IMR-90 (cell line): ENCODE measurements at regions not wholly inside any gene's neighbourhood (a gene's known extent, or its start where the extent isn't known, plus 50 kb on each side); places are given as distances from the start of the nearest gene placed in this dataset.

Experiments used
- ATAC-seq: fragments of 200-7000 bp; cut with Tn5 transposase; 2 replicates; pipeline ENCODE4 v1.9.1; 2020; ENCODE audit warnings: low read depth, mild to moderate bottlenecking, moderate library complexity
- BruUV-seq: library from RNA; stranded (reverse); fragments of 400-500 nt; replicated peaks from 2 replicates; lab custom pipeline; 2021; lab: Mats Ljungman, UMichigan
- CTCF ChIA-PET: fragments of 300-600 bp; formaldehyde crosslinking; extraction: SDS; loops from one replicate; lab custom pipeline; 2021; ENCODE audit warnings: antibody characterized with exemption; lab: Yijun Ruan, JAX
- POLR2A ChIA-PET: fragments of 300-600 bp; sonication (Branson Sonifier 250); formaldehyde crosslinking; loops from one replicate; lab custom pipeline; 2022; ENCODE audit warnings: antibody characterized with exemption; ENCODE audit not compliant: unreplicated experiment; lab: Charles Lee
- DNase-seq: peaks from one replicate; pipeline ENCODE4 v3.0.0; 2013
- H2AFZ ChIP-seq: replicated peaks from 2 replicates; pipeline ENCODE3; 2013; ENCODE audit warnings: low read length, mild to moderate bottlenecking; ENCODE audit not compliant: poor library complexity
- H2AK5ac ChIP-seq: 2 replicates; pipeline ENCODE4 v1.6.1; 2013; ENCODE audit warnings: low read depth, low read length, inconsistent platforms
- H2AK9ac ChIP-seq: replicated peaks from 2 replicates; pipeline ENCODE3; 2013; ENCODE audit warnings: mild to moderate bottlenecking, low read depth, low read length, moderate library complexity; ENCODE audit not compliant: poor library complexity
- H2BK120ac ChIP-seq: 2 replicates; pipeline ENCODE4 v1.6.1; 2013; ENCODE audit warnings: low read depth, low read length, inconsistent platforms
- H2BK15ac ChIP-seq: 3 replicates; pipeline ENCODE4 v1.6.1; 2013; ENCODE audit warnings: low read depth, low read length, inconsistent platforms
- H2BK20ac ChIP-seq: 2 replicates; pipeline ENCODE4 v1.6.1; 2013; ENCODE audit warnings: low read depth, mild to moderate bottlenecking, inconsistent platforms, low read length, moderate library complexity
- H2BK5ac ChIP-seq: 2 replicates; pipeline ENCODE4 v1.6.1; 2013; ENCODE audit warnings: mild to moderate bottlenecking, low read depth, low read length, inconsistent platforms; ENCODE audit not compliant: poor library complexity, severe bottlenecking
- H3K14ac ChIP-seq: replicated peaks from 2 replicates; pipeline ENCODE4 v1.6.1; 2013; ENCODE audit warnings: low read depth, low read length, inconsistent platforms
- H3K18ac ChIP-seq: 2 replicates; pipeline ENCODE4 v1.6.1; 2013; ENCODE audit warnings: low read depth, low read length, control low read depth
- H3K23ac ChIP-seq: 2 replicates; pipeline ENCODE4 v1.6.1; 2013; ENCODE audit warnings: low read depth, low read length, inconsistent platforms
- H3K27ac ChIP-seq: 2 replicates; pipeline ENCODE4 v1.5.1; 2013; ENCODE audit warnings: mild to moderate bottlenecking, control low read depth, low read length; ENCODE audit not compliant: insufficient read depth
- H3K27me3 ChIP-seq: 2 replicates; pipeline ENCODE4 v1.6.1; 2013; ENCODE audit warnings: low read length; ENCODE audit not compliant: control insufficient read depth, insufficient read depth
- H3K36me3 ChIP-seq: 2 replicates; pipeline ENCODE4 v1.6.1; 2013; ENCODE audit warnings: low read length, mixed read lengths; ENCODE audit not compliant: control insufficient read depth, insufficient read depth
- H3K4ac ChIP-seq: 2 replicates; pipeline ENCODE4 v1.6.1; 2013; ENCODE audit warnings: low read depth, low read length, inconsistent platforms
- H3K4me1 ChIP-seq: 2 replicates; pipeline ENCODE4 v1.6.1; 2013; ENCODE audit warnings: low read length, mixed read lengths; ENCODE audit not compliant: control insufficient read depth, insufficient read depth
- H3K4me2 ChIP-seq: 2 replicates; pipeline ENCODE4 v1.6.1; 2013; ENCODE audit warnings: low read depth, mild to moderate bottlenecking, control low read depth, low read length, moderate library complexity
- H3K4me3 ChIP-seq: 2 replicates; pipeline ENCODE4 v1.5.1; 2013; ENCODE audit warnings: low read depth, mild to moderate bottlenecking, control low read depth, low read length, moderate library complexity; ENCODE audit not compliant: insufficient read depth
- H3K56ac ChIP-seq: 2 replicates; pipeline ENCODE4 v1.6.1; 2013; ENCODE audit warnings: low read length, inconsistent platforms; ENCODE audit not compliant: insufficient read depth; ENCODE audit errors: extremely low read depth
- H3K79me1 ChIP-seq, 2 experiments: 2 replicates each; pipeline ENCODE4 v1.6.1; 2013; ENCODE audit warnings: low read length in 2 of 2, inconsistent platforms in 1 of 2, low read depth in 1 of 2
- H3K9ac ChIP-seq: 2 replicates; pipeline ENCODE4 v1.6.1; 2013; ENCODE audit warnings: low read depth, low read length, control low read depth
- H3K9me1 ChIP-seq: 2 replicates; pipeline ENCODE4 v1.6.1; 2013; ENCODE audit warnings: low read length, inconsistent platforms; ENCODE audit not compliant: insufficient read depth
- H3K9me3 ChIP-seq: 2 replicates; pipeline ENCODE4 v1.6.1; 2013; ENCODE audit warnings: low read length; ENCODE audit not compliant: control insufficient read depth, insufficient read depth
- H4K20me1 ChIP-seq: 2 replicates; pipeline ENCODE4 v1.6.1; 2013; ENCODE audit warnings: low read length, inconsistent platforms; ENCODE audit not compliant: insufficient read depth
- H4K5ac ChIP-seq: 2 replicates; pipeline ENCODE4 v1.6.1; 2013; ENCODE audit warnings: mild to moderate bottlenecking, low read depth, low read length, control low read depth
- H4K8ac ChIP-seq, 2 experiments: 2 replicates each; pipeline ENCODE4 v1.6.1; 2013; ENCODE audit warnings: low read depth in 2 of 2, low read length in 2 of 2, control low read depth in 1 of 2, inconsistent platforms in 1 of 2
- H4K91ac ChIP-seq: 2 replicates; pipeline ENCODE4 v1.6.1; 2013; ENCODE audit warnings: low read depth, low read length, inconsistent platforms; ENCODE audit not compliant: insufficient read depth
- CHD1 ChIP-seq: IDR thresholded peaks from 2 replicates; pipeline ENCODE4 v1.6.1; 2012; ENCODE audit warnings: low read depth, low read length, improper control_type of control experiment
- FOS ChIP-seq: fragments of 150-350 bp; IDR thresholded peaks from 2 replicates; pipeline ENCODE4 v1.6.1; 2016; ENCODE audit warnings: low read depth, low read length
- WGBS, 2 experiments: methylation state at CpG; one replicate each; pipeline versions ENCODE4 v1.1.5 to v1.1.7; 2013; ENCODE audit warnings: missing lambda C conversion rate in 2 of 2; ENCODE audit not compliant: insufficient read length in 1 of 2; ENCODE audit errors: extremely low coverage in 2 of 2; 5-methylcytosine and 5-hydroxymethylcytosine counted together
- dilution Hi-C: fragments of 300-500 bp; cut with HindIII; formaldehyde crosslinking; loops from one replicate; pipeline ENCODE4 v1.14.3; 2018; ENCODE audit warnings: low sequenced_read_pairs; ENCODE audit not compliant: unreplicated experiment
- in situ Hi-C: fragments of 300-500 bp; cut with MboI; formaldehyde crosslinking; loops from 3 replicates; pipeline ENCODE4 v1.14.3; 2019; ENCODE audit warnings: low sequenced_read_pairs, inconsistent platforms, mixed read lengths
- intact Hi-C: fragments of 100-400 bp; cut with micrococcal nuclease; formaldehyde crosslinking; loops from 2 replicates; pipeline ENCODE4 v1.10.0; 2022

DNA sequence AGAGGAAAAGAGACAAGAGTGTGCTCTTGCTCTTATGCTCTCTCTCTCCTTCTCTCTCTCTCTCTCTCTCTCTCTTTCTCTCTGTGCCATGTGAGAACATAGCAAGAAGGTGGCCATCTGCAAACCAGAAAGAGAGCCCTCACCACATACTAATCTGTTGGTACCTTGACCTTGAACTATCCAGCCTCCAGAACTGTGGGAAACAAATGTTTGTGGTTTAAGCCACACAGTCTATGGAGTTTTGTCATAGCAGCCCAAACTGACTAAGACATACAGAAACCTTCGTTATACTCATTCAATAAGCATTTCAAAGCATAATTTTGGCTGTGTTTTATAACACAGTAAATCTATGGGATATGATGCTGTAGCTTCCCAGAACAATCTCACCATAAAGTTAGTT is 56.4 kb upstream of the PLPP4 start:
- H4K5ac ChIP-seq = no peak overlapping the region
- H2AK9ac ChIP-seq = no peak overlapping the region
- no peak overlapping the region for H3K23ac ChIP-seq
- no peaks in the 10 kb centered on the region for H3K9me1 ChIP-seq
- no peak overlapping the region for H4K8ac ChIP-seq
- no peaks in the 10 kb centered on the region for H3K4me1 ChIP-seq
- ChIA-PET CTCF (no interaction called here), POLR2A (no interaction called here)
- no peak overlapping the region for H4K91ac ChIP-seq
- dilution Hi-C loops (no loop called here), in situ Hi-C loops (no loop called here), intact Hi-C loops (no loop called here)
- no peak overlapping the region for H2BK5ac ChIP-seq
- no CpG with 5 or more reads among the region's 1 CpG for WGBS, 2 experiments
- H3K27ac ChIP-seq = no peak overlapping the region
- no peaks in the 10 kb centered on the region for H3K27me3 ChIP-seq
- no peak overlapping the region for H3K4ac ChIP-seq
- no peak overlapping the region for H2AFZ ChIP-seq
- H3K4me3 ChIP-seq = no peak overlapping the region
- no peak overlapping the region for H2AK5ac ChIP-seq
- H3K18ac ChIP-seq = no peak overlapping the region
- H4K20me1 ChIP-seq = no peaks in the 10 kb centered on the region
- peaks cover 9% of the 10 kb centered on the region for H3K9me3 ChIP-seq
- H3K56ac ChIP-seq = no peak overlapping the region
- no peak overlapping the region for H3K14ac ChIP-seq
- ATAC-seq (no peak), DNase-seq (no peak)
- H3K9ac ChIP-seq = no peak overlapping the region
- BruUV-seq = no TSS peak
- no peaks in the 10 kb centered on the region for H3K79me1 ChIP-seq
- H3K36me3 ChIP-seq = no peaks in the 10 kb centered on the region
- no peak for TF ChIP-seq FOS
- TF ChIP-seq CHD1 = no peak
- H2BK15ac ChIP-seq = no peak overlapping the region
- H3K4me2 ChIP-seq = no peak overlapping the region
- H2BK120ac ChIP-seq = no peak overlapping the region
- H2BK20ac ChIP-seq = no peak overlapping the region
